Smooth muscle cell (in vitro differentiated cells): ENCODE measurements at regions not wholly inside any gene's neighbourhood (a gene's known extent, or its start where the extent isn't known, plus 50 kb on each side); places are given as distances from the start of the nearest gene placed in this dataset.

ENCODE experiments used
- DNase-seq: peaks from one replicate; lab custom pipeline; 2025; ENCODE audit not compliant: unreplicated experiment; lab: John Stamatoyannopoulos, UW
- H2AFZ ChIP-seq: fragments of 200-600 bp; sonication (generic); 2 replicates; pipeline ENCODE4 v1.6.0; 2016; ENCODE audit warnings: antibody characterized with exemption, low read depth, mild to moderate bottlenecking
- H3F3A ChIP-seq: fragments of 200-600 bp; sonication (generic); 2 replicates; pipeline ENCODE4 v1.6.0; 2017; ENCODE audit warnings: antibody characterized with exemption, low read depth
- H3K27ac ChIP-seq: fragments of 200-600 bp; sonication (generic); 2 replicates; pipeline ENCODE4 v1.5.1; 2016; ENCODE audit warnings: low read depth, mild to moderate bottlenecking
- H3K27me3 ChIP-seq: fragments of 200-600 bp; sonication (generic); 2 replicates; pipeline ENCODE4 v1.6.1; 2016; ENCODE audit warnings: low read depth, mild to moderate bottlenecking
- H3K36me3 ChIP-seq: fragments of 200-600 bp; sonication (generic); 2 replicates; pipeline ENCODE4 v1.5.1; 2016; ENCODE audit warnings: low read depth
- H3K4me1 ChIP-seq: fragments of 200-600 bp; sonication (generic); 2 replicates; pipeline ENCODE4 v1.5.1; 2016; ENCODE audit warnings: low read depth
- H3K4me2 ChIP-seq: fragments of 200-600 bp; sonication (generic); 2 replicates; pipeline ENCODE4 v1.6.0; 2016; ENCODE audit warnings: mild to moderate bottlenecking
- H3K4me3 ChIP-seq: fragments of 200-600 bp; sonication (generic); 2 replicates; pipeline ENCODE4 v1.5.1; 2016; ENCODE audit warnings: mild to moderate bottlenecking
- H3K79me2 ChIP-seq: fragments of 200-600 bp; sonication (generic); 2 replicates; pipeline ENCODE4 v1.6.0; 2016; ENCODE audit warnings: low read depth, mild to moderate bottlenecking
- H3K9ac ChIP-seq: fragments of 200-600 bp; sonication (generic); 2 replicates; pipeline ENCODE4 v1.6.0; 2016; ENCODE audit warnings: low read depth
- H3K9me3 ChIP-seq: fragments of 200-600 bp; sonication (generic); replicated peaks from 2 replicates; pipeline ENCODE4 v1.5.1; 2016; ENCODE audit warnings: low read depth
- H4K20me1 ChIP-seq: fragments of 200-600 bp; sonication (generic); 2 replicates; pipeline ENCODE4 v1.6.0; 2016; ENCODE audit warnings: low read depth
- CTCF ChIP-seq: fragments of 200-600 bp; sonication (generic); IDR thresholded peaks from 2 replicates; pipeline ENCODE4 v1.5.1; 2017; ENCODE audit warnings: borderline replicate concordance, mild to moderate bottlenecking, antibody characterized with exemption; ENCODE audit not compliant: insufficient read depth, poor library complexity, severe bottlenecking
- WGBS: methylation state at CpG from one replicate; pipeline ENCODE4 v1.1.7; 2016; ENCODE audit warnings: low lambda C conversion rate; 5-methylcytosine and 5-hydroxymethylcytosine counted together

GRCh38 chr5:27491047-27491446 is 452.7 kb upstream of the CDH9 start:
- H3K79me2 ChIP-seq = no peaks in the 10 kb centered on the region
- H3K9me3 ChIP-seq = no peaks in the 10 kb centered on the region
- H3F3A ChIP-seq = no peaks in the 10 kb centered on the region
- no peak overlapping the region for H3K4me3 ChIP-seq
- no peak for DNase-seq
- no peak overlapping the region for H3K27ac ChIP-seq
- H4K20me1 ChIP-seq = no peaks in the 10 kb centered on the region
- no peak for TF ChIP-seq CTCF
- WGBS = 96% methylated on average over 2 of the region's 2 CpGs
- no peak overlapping the region for H3K4me2 ChIP-seq
- no peaks in the 10 kb centered on the region for H3K4me1 ChIP-seq
- no peak overlapping the region for H2AFZ ChIP-seq
- H3K9ac ChIP-seq = no peak overlapping the region
- H3K36me3 ChIP-seq = no peaks in the 10 kb centered on the region
- H3K27me3 ChIP-seq = no peaks in the 10 kb centered on the region

- no peaks in the 10 kb centered on the region for H3F3A ChIP-seq
- H3K79me2 ChIP-seq = no peaks in the 10 kb centered on the region
- H3K9ac ChIP-seq = no peak overlapping the region
- H3K4me2 ChIP-seq = no peak overlapping the region
- 97% methylated on average over 1 of the region's 1 CpG for WGBS
- TF ChIP-seq CTCF = no peak
- H3K36me3 ChIP-seq = no peaks in the 10 kb centered on the region
- H3K4me1 ChIP-seq = no peaks in the 10 kb centered on the region
- no peak for DNase-seq
- no peak overlapping the region for H3K4me3 ChIP-seq
- no peak overlapping the region for H3K27ac ChIP-seq
- no peak overlapping the region for H2AFZ ChIP-seq
- H4K20me1 ChIP-seq = no peaks in the 10 kb centered on the region
- no peaks in the 10 kb centered on the region for H3K27me3 ChIP-seq
- H3K9me3 ChIP-seq = no peaks in the 10 kb centered on the region
These were observed 451.3 kb upstream of the CDH9 start for GRCh38 chr5:27489701-27490100.

- H3K9me3 ChIP-seq = no peaks in the 10 kb centered on the region
- DNase-seq = no peak
- peaks cover 5% of the 10 kb centered on the region for H3K36me3 ChIP-seq
- 48% methylated on average over 1 of the region's 1 CpG for WGBS
- H2AFZ ChIP-seq = no peak overlapping the region
- no peaks in the 10 kb centered on the region for H3F3A ChIP-seq
- no peak overlapping the region for H3K27ac ChIP-seq
- no peak overlapping the region for H3K4me2 ChIP-seq
- peaks cover 9% of the 10 kb centered on the region for H4K20me1 ChIP-seq
- no peaks in the 10 kb centered on the region for H3K4me1 ChIP-seq
- H3K4me3 ChIP-seq = no peak overlapping the region
- TF ChIP-seq CTCF = no peak
- no peaks in the 10 kb centered on the region for H3K27me3 ChIP-seq
- H3K9ac ChIP-seq = no peak overlapping the region
- H3K79me2 ChIP-seq = no peaks in the 10 kb centered on the region
These were observed 444.3 kb upstream of the CDH9 start for GRCh38 chr5:27482663-27483062.

- no peak for TF ChIP-seq CTCF
- no peak overlapping the region for H3K4me3 ChIP-seq
- H4K20me1 ChIP-seq = peaks cover 9% of the 10 kb centered on the region
- peaks cover 4% of the 10 kb centered on the region for H3K4me1 ChIP-seq
- H3K36me3 ChIP-seq = peaks cover 29% of the 10 kb centered on the region
- H3K27ac ChIP-seq = no peak overlapping the region
- H3K27me3 ChIP-seq = no peaks in the 10 kb centered on the region
- H3K9ac ChIP-seq = no peak overlapping the region
- no peaks in the 10 kb centered on the region for H3F3A ChIP-seq
- peaks cover 15% of the 10 kb centered on the region for H3K79me2 ChIP-seq
- no peak overlapping the region for H2AFZ ChIP-seq
- H3K4me2 ChIP-seq = no peak overlapping the region
- peaks cover 4% of the 10 kb centered on the region for H3K9me3 ChIP-seq
- WGBS = 91% methylated on average over 4 of the region's 4 CpGs
- DNase-seq = no peak
These were observed 441.5 kb upstream of the CDH9 start for GRCh38 chr5:27479859-27480258.
